Astrocyte of the spinal cord (primary cell): ENCODE measurements at regions not wholly inside any gene's neighbourhood (a gene's known extent, or its start where the extent isn't known, plus 50 kb on each side); places are given as distances from the start of the nearest gene placed in this dataset.

Experiments used
- DNase-seq: peaks from one replicate; pipeline ENCODE4 v3.0.0; 2011; ENCODE audit warnings: low read depth, low spot score
- H3K4me3 ChIP-seq: 2 replicates; pipeline ENCODE4 v1.5.1; 2011; ENCODE audit warnings: low read depth, mild to moderate bottlenecking, low read length, moderate library complexity
- CTCF ChIP-seq: IDR thresholded peaks from 2 replicates; pipeline ENCODE4 v1.5.1; 2012; ENCODE audit warnings: low read depth, mild to moderate bottlenecking, low read length, inconsistent platforms
- in situ Hi-C: cut with HindIII; loops from 2 replicates; pipeline ENCODE4 v1.10.0; 2017; ENCODE audit warnings: low sequenced_read_pairs

- no peak for TF ChIP-seq CTCF
- in situ Hi-C loops = no loop called here
- peak; percentile 54 for DNase-seq
- no peak overlapping the region for H3K4me3 ChIP-seq
Measured at GRCh38 chr11:104338186-104338585, 174.2 kb upstream of the PDGFD start.

DNA sequence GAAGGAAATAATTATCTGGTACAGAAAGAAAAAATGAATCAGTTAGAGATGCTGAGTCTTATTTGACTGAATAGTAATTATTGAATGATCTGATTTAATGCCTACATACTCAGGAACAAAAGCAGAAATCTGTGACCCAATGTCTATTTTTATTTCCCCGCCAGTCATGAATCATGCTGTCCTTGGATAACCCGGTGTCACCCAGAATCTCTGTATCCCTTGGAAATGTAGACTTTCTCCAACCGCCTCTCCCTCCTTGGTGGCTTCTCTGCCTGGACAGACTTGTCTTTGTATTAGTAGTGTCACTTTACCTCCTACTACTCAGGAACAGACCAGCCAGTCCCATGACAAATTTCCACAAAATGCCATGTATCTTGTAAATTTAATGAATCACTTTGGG is 173.3 kb upstream of the PDGFD start:
- DNase-seq = no peak
- in situ Hi-C loops = no loop called here
- H3K4me3 ChIP-seq = no peak overlapping the region
- TF ChIP-seq CTCF = no peak

GRCh38 chr11:104333977-104334376 is 170.0 kb upstream of the PDGFD start:
- H3K4me3 ChIP-seq = no peak overlapping the region
- DNase-seq = no peak
- TF ChIP-seq CTCF = peak; percentile 23
- in situ Hi-C loops = no loop called here

- no peak overlapping the region for H3K4me3 ChIP-seq
- TF ChIP-seq CTCF = peak; percentile 36
- no peak for DNase-seq
- in situ Hi-C loops = no loop called here
Measured at GRCh38 chr11:104332110-104332509, 168.2 kb upstream of the PDGFD start.

- in situ Hi-C loops = no loop called here
- TF ChIP-seq CTCF = no peak
- DNase-seq = no peak
- H3K4me3 ChIP-seq = no peak overlapping the region
Measured at GRCh38 chr11:104329078-104329665, 165.2 kb upstream of the PDGFD start.

- in situ Hi-C loops = no loop called here
Measured at GRCh38 chr11:104328512-104328907, 164.6 kb upstream of the PDGFD start.

More at GRCh38 chr11:104328512-104328907, 164.6 kb upstream of the PDGFD start:
- DNase-seq = no peak
- H3K4me3 ChIP-seq = no peak overlapping the region
- no peak for TF ChIP-seq CTCF
